GM18858 (cell line): ENCODE measurements at regions not wholly inside any gene's neighbourhood (a gene's known extent, or its start where the extent isn't known, plus 50 kb on each side); places are given as distances from the start of the nearest gene placed in this dataset.

Experiments
- ATAC-seq: cut with Tn5 transposase; IDR thresholded peaks from one replicate; pipeline ENCODE4 v1.9.1; 2021; ENCODE audit not compliant: unreplicated experiment

DNA sequence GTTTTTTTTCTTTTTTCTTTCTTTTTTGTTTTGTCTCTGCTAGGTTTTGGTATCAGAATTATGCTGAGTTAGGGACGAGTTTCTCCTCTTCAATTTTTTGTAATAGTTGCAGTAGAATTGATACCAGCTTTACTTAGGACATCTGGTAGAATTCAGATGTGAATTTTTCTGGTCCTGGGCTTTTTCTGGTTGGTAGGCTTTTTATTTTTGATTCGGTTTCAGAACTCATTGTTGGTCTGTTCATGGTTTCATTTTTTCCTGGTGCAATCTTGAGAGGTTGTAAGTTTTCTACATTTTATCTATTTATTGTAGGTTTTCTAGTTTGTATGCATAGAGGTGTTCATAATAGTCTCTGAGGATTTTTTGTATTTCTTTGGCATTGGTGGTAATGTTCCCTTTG is 498.1 kb upstream of the CPEB2 start:
- ATAC-seq: no peak

DNA sequence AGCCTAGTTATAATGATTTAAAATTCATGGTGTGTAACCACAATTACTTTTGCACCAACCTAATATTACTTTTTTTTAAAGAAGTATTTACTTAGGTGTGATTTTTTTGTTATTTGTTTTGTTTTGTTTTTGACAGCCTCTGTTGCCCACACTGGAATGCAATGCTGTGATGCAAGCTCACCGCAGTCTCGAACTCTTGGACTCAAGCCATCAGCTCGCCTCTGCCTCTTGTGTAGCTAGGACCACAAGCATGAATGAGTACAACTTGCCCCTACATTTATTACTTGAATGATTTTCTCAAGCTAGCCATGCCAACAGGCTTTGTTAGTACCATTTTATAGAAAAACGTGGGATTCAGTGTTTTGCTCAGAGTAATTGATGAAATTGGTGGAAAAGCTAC is 488.8 kb upstream of the CPEB2 start:
- no peak for ATAC-seq

DNA sequence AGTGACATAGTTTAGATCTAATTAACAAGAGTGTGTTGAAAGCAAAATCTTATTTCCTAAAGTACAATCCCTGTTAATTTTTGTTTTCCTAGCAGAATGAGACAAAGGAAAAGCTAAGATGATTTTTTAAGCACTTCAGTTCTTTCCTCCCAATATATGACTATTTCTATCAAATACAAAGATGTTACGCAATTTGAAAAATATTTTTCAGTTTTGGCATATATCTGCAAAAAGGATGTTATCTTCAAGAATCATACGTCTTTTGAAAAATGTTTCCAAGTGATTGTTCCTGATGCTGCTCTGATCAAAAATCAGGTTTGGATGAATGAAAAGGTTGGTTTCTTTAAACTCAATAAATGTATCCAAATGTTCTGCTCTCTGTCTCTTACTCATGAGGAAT is 486.7 kb upstream of the CPEB2 start:
- no peak for ATAC-seq

DNA sequence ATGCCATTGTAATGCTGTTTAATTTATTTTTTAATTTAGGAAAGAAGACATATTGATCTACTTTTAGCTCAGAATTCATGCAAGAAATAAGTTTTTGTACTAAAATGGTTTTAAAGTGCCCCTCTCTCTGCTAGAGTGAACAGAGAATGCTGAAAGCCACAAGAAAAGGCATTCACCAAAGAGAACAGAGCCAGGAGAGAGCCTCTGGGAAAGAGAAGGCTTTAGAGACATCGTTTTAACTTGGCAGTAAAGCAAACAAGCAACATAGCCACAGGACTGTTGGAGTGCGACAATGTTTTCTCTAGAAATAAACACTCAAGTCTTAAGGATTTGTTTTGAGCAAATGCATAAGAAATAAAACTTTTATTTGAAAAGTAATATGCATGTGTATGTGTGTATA is 484.1 kb upstream of the CPEB2 start:
- no peak for ATAC-seq

DNA sequence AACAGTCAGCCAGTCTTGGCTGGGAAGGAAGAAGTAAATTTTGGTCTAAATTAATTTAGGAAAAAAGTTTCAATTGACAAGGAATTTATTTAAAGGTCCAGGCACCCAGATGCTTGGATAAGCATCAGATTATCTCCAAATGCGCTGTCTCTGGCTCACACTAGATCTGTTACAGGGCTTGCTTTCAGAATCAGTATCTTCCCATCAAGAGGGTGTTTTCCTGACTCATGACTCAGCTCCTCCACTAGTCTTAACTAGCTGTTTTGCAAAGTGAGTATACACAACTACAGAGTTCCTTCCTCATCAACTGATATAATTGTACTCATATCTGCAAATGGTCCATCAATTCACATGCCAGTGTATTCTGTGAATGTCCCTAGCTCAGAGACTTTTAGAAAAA is 482.1 kb upstream of the CPEB2 start:
- no peak for ATAC-seq

DNA sequence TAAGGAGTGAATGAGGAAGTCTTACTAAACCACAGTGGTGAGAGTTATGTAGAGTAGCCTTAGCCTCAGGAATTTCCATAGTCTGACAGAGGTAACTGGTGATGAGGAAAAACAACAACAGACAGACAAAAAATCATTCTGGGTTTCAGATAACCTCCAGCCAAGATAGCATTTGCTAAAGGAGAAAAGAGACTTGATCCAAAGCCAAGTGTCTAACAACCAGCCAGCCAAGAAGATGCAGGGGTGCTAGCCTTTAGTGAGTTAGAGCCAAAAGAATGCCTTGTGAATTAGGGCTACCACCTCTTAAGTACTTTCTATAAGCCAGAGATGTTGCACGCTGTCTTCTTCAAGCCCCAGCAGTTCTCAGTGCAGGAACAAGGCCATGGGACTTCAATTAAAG is 478.0 kb upstream of the CPEB2 start:
- no peak for ATAC-seq

DNA sequence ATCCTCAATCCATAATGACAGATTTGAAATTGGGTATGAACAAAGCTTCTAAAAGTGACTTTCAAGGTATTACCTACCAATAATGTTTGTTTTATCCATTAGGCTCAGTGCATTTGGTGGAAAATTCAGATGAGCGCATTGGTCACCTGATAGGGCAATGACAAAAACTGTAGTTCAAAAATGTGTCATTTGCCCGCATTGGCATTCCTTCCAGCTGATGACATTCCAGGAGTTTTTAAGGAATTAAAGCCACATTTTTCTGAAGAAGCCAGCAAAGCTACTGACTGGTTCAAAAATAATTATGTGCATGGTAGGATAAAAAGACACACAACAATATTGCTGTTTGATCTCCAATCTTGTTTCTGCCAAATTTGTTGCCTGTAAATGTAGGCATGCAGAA is 473.4 kb upstream of the CPEB2 start:
- no peak for ATAC-seq

DNA sequence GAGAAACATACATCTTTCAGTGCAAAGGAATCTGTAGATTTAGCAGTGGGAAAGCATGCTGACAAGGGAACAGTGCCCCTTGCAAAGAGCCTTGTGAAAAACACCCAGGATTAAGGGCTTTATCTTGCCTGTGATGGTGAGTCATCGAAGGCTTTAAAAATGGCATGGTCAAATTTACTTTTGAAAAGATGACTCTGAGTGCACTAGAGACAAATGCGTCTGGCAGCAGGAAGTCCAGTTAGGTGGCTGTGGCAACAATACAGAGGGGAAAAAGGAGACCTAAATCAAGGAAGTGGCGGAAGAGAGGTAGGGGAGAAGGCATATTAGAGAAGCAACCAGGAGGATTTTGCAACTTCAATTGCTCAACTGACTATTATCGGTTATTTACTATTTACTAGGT is 472.6 kb upstream of the CPEB2 start:
- no peak for ATAC-seq

DNA sequence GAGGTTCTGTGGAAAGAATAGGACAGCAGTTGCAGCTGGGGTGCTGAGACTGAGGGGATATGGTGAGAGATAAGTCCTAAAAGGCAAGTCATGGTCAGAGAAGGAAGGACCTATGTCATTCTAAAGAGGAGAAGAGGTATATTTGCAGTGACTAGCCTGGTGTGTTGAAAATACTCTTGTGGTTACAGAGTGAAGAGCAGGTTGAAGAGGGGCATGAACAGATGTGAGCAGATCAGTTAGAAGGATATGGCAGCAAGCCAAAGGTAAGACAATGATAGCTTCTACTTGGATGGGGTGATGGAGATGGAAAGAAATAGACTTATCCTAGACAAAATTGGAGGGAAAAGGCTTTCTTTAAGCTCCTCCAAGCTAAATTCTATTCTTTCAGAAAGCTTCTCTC is 469.8 kb upstream of the CPEB2 start:
- ATAC-seq: no peak

DNA sequence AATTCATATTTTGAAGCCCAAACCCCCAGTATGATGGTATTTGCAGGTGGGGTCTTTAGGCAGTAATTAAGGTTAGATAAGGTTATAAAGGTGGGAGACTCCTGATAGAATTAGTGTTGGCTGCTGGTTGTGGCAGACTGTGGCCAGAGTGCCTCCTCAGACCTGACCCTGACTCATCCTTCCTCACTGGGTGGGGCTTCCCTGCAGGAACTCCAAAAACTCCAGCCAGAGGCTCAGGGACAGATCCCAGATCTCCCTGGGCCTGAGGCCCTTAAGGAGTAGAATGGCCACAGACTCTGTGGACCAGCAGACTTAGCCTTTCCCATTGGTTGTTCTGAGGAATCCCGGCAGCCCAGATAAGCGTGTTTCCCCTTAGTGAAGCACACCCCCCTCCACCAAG is 463.0 kb upstream of the CPEB2 start:
- no peak for ATAC-seq

DNA sequence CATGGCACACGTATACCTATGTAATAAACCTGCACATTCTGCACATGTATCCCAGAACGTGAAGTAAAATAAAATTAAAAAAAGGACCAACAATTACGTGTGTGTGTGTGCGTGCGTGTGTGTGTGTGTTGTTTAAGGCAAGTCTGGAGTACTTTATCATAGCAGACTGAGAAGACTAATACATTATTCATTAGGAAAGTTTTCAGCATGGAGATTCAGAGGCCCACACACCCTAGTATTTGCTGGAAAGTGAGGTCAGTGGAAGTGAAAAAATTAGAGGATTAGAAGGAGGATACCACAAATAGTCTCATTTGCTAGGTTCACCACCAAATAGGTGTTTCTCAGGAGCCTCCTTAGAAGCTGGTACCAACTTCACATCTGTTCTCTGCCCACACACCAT is 457.1 kb upstream of the CPEB2 start:
- ATAC-seq: no peak

DNA sequence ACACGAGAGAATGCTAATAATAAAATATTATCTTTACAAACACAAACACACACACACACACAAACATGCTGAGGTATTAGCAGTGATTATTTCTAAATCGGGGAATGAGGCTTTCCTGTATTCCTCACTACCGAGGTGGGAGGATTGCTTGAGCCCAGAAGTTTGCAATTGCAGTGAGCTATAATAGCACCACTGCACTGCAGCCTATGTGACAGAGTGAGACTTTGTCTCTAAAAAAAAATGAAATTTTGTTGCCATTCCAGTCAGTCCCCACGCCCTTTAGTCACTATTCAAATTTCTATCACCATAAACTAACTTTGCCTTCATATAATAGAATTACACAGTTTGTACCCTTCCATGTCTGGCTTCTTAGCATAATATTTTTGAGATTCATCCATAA is 456.5 kb upstream of the CPEB2 start:
- ATAC-seq: no peak

DNA sequence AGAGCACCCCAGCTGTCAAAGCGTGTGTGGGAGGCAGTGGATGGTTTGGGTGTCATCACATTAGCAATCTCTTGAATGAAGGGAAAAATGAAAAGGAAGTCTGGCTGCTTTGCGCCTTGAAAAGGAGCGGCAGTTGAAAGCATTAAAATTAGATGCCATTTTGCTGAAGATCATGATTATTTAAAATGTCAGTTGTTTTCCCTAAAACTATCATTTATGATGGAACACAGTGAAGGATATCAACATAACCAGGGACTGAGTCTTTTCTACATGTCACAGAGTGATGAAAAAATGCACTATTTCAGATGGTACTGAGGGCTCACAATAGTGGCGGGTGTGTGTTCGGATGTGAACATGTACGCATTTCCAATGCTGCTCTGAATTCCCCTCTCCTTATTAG is 450.2 kb upstream of the CPEB2 start:
- no peak for ATAC-seq

DNA sequence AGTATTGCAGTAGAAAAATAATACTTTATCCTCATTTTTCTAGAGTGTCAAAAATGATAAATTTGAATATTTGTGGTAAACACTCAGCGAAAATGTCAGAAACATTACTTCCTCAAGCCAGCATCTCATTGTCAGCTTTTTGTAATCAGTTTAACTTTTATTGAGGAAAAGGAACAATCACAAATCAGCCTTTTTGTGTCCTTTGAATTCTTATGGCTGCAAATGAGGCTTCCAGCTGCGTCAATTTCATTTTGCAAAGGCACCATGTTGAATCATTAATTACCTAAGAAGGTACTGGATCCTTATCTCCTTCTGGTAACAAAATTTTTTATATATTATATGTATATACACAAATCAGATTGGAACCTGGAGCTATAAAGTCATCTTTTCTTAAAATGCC is 442.6 kb upstream of the CPEB2 start:
- no peak for ATAC-seq

DNA sequence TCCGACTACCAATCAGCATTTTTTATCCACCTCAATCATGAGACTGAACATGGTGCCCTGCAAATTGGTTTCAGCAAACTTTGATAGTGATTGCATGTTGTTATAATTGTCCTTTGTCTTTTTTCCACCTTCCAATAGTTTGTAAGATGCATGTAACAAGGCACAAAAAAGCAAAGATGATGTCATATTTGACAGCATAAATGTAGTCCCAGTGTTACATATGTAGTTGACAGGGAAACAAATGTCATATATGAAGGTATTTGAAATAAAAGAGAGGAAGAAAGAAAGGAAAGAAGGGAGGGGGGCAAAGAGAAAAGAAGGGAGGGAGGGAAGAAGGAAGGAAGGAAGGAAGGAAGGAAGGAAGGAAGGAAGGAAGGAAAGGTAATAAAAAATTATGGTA is 441.7 kb upstream of the CPEB2 start:
- no peak for ATAC-seq

DNA sequence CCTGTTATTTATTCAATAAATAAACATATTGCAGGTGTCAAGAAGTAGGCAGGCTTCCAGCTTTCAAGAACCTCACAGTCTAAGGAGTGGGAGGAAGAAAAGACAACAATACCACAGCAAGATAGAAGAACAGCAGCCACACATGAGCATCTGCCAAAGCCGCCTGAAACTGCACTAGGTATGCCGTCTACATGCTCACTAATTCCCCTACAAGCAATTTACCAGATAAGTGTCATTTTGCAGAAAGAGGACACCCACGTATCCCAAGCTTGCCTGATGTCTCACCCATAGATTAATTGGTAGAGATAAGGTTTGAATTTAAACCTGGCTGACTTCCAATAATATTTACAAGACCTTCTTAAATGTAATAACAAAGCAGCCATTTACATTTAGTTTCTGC is 439.4 kb upstream of the CPEB2 start:
- no peak for ATAC-seq

DNA sequence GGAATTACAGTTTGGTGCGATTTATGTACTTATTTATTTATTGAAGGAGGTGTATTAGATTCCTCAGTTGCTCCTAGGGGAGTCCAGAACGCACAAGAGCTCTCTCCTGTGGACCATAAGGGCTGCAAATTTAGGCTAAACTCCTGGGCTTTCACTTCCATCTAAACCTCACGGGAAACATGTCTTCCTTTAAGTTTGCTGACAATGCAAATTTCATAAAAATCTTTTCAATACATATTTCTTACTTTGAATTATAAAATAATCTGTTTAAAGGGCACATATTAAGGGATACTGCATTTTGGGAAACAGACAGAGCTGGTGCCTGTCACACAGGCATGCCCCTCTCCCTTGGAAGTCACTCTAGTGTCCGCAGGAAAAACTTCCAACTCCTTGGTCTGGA is 438.0 kb upstream of the CPEB2 start:
- ATAC-seq: no peak

DNA sequence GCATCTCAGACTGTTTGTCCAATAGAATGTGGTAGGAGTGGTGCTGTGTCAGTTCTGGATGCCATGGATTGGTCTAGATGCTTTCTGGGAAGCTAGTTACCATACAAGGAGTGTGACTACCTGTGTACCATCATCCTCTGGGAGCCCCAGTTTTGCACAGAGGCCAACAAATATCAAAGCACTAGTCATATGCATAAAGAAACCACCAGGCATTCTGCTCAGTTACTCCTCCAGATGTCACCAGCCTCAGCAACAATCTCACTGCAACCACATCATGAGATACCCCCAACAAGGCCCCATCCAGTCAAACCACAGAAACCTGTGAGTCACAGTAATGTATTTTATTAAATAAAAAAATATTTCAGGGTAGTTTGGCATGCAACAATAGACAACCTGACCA is 435.8 kb upstream of the CPEB2 start:
- no peak for ATAC-seq

DNA sequence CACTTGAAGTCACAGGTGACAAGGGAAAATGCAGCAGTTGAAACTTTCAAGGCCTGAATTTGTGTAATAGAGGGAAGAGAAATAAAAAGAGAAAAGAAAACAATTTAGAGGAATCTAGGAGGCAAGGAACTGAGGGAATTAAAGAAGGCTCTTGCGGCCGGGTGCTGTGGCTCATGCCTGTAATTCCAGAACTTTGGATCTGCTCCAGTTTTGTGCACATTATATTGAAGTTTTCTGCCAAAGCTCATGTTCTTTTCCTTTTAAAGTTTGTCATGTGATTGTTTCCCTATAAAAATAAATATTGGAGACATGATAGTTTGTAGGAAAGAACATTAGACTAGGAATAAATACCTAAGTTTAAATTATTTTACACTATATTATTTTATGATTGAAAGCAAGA is 433.9 kb upstream of the CPEB2 start:
- no peak for ATAC-seq

DNA sequence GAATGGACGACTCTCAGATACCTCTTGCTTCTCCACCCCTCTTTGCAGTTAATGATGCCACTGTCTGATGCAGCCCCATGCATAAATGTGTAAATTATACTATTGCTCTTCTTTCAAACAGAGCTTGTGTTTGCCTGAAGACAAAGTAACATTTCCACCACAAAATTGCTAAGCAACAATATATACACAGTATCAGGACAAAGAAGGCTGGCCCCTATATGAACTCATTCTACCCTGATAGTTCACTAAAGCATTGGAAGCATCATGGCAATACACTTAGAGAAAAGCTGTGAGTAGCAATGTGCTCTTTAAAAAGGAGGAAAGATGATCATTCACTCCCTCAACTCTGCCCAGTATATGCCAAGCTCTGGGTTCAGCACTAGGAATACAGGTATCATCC is 427.0 kb upstream of the CPEB2 start:
- ATAC-seq: no peak

DNA sequence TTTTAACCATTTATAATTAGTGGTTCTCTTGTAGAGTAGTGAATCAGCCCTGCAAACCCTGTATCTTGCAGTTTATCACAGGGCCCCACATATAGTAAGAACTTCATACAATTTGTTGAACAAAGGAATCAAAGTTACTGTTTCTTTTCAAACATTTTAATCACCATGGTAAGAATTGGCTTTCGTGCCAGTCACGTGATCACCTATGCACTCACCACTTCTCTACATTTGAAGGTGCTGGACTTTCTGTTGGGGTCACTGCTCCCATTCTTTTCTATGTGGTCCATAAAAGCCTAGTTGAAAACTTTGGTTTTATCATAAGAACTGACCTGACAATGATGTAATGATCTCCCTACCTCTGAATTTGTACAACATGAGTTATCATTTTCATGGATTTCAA is 426.4 kb upstream of the CPEB2 start:
- ATAC-seq: no peak

DNA sequence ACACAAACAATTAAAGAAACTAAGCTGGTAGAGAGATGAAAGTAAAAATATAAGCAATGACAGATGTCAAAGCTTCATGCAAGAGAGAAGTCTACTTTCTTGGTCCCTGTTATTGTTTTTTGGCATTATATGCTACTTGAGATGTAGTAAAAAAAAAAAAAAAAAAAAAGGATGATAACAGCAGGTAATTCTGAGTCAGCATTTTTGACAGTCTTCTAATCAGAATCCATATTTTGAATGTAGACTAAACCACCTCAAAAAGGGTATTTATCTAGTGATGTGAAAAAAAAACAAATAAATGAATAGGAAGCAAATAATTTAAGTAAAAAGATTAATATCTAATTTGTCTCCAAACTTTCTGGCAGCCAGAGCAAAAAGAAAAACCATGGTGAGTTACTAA is 422.2 kb upstream of the CPEB2 start:
- no peak for ATAC-seq

DNA sequence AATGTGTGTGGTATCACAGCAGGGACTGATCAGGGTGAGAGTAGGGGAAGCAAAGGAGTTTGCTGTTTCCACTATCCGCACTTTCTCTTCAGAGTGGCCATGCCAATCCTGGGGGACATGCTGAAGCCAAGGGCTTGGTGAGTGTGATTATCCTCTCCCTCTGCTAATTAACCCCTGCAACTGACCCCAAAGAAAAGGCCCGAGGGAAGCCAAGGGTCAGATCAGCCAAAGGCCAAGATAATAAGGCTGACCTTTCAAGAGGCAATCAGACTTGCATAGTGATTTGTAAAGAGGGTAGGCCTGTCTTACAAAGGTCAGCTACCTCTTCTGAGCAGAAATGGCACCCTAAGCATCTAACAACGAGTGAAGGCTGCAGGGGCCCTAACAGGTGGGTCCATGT is 420.5 kb upstream of the CPEB2 start:
- ATAC-seq: no peak

DNA sequence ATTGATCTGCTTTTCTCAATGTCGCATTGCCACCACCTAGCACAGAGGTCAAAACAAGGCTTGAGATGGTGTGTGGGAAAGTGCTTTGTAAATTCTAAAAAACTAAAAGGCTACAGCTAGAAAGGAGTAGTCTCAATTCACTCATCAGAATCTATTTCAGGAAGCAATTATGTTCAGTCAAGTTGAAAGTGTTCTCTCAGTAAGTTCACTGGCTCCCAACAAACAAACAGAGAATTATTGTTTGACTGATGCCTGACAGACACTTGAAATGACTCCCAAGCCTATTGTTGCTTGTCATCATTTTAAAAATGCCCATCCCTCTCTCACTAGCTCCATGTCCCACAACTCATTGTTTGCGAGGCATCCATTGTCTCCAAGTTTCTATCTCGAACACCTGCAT is 419.6 kb upstream of the CPEB2 start:
- ATAC-seq: no peak
